ENCODE measurements at regions not wholly inside any gene's neighbourhood (a gene's known extent, or its start where the extent isn't known, plus 50 kb on each side); places are given as distances from the start of the nearest gene placed in this dataset.

- no peak for DNase-seq
Observed at GRCh38 chr5:7018198-7018597, 305.0 kb downstream of the TENT4A start.

- no peak for DNase-seq
Observed at GRCh38 chr5:7018601-7019000, 305.4 kb downstream of the TENT4A start.

DNA sequence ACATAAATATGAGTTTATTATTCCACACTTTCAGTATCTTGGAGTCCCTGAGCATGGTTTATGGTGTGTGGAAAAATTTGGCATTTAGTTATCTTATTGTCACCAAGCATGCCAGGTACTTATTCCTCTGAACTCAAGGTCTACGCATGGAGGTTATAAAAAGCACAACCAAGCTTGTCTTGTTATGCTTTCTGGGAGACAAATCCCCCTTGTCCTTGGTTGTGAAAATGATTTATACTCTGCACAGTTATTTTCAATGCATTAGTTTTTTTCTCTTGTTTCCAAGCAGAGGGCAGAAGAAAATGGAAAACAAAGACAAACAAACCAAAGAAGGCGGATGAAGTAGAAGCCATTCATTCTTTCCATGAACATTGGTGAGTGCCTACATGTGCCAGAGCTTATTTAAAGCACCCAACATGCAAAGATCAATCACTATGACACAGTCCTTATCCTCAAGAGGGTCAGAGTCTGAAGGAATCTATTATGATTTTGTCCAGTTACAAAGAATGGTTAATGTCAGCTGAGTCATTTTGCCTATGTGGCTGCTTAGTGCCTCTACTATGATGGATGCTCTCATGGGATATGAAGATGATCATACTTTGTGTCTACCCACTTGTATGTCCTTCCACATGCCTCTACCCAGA is 323.1 kb downstream of the TENT4A start:
- no peak for DNase-seq

DNA sequence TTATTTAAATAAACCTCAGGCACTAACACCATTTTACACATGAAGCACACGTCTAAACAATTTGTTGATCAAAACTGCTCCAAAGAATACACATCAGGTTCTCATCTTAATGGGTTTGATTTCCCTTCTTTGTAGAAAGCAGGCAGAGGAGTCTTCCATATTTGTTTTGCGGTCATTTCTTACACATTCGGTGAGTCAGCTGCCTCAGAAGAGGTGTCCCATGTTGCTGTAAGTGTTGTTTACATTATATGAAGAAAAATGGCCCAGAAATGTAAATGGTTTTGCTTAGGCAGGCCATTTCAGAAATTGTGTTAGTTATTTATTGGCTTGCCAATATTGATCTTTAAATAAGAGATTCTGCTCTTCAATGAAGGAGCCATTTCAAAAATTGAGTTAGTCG is 325.8 kb downstream of the TENT4A start:
- DNase-seq, result no peak

DNA sequence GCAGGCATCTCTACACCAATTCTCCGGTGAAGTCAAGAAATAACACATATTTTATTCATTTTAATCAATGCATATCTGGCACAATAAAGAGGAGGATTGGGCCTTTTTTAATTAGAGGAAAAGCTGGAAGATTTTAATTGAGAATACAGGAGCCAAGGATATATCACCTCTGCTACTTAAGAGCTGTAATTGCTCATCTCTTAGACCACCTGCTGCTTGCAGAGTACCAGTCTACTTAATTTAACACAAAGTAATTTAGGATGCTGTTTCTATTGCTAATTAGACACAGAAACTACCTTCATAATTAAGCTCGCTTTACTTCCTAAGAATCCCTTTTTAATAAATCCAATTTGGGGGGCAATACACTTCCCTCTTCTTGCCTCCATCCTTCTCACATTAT is 326.9 kb downstream of the TENT4A start:
- DNase-seq, result no peak

- DNase-seq, result no peak
Observed at GRCh38 chr5:7043797-7044196, 330.6 kb downstream of the TENT4A start.

DNA sequence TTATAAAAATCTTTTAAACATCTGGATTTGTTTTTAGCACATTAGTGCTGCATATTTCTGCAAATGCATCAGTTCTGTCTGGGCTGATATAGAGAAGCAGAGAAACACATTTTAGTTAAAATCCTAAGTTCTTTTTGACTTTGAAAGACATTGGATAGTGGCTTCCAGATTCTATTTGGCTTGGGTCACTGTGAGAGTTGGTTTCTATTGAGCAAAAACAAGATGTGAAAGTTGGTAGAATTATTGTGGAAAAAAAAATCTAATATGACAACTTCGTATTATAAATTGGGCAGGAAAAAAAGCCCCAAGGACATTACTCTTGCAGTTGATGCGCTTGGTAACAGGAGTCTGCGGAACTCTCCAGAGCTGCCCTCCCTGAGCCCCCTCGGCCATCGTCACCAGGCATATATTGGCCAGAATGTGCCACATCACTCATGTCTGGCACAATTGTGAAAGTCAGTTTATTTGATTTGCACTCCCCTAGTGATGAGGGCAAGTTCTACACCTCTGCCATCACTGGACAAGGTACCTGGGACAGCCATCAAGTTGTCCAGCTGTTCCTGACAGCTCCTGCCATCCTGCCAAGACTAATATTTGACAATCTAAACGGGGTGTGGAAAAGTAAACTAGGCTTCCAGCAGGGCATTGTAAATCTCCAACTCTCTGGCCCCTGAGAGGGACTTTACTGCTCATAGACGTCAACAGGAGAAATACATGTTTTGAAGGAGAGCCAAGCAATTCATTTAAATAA is 334.5 kb downstream of the TENT4A start:
- DNase-seq, result no peak

GRCh38 chr5:7050986-7051385 is 337.8 kb downstream of the TENT4A start:
- DNase-seq, result no peak

GRCh38 chr5:7053125-7053524 is 339.9 kb downstream of the TENT4A start:
- no peak for DNase-seq

DNA sequence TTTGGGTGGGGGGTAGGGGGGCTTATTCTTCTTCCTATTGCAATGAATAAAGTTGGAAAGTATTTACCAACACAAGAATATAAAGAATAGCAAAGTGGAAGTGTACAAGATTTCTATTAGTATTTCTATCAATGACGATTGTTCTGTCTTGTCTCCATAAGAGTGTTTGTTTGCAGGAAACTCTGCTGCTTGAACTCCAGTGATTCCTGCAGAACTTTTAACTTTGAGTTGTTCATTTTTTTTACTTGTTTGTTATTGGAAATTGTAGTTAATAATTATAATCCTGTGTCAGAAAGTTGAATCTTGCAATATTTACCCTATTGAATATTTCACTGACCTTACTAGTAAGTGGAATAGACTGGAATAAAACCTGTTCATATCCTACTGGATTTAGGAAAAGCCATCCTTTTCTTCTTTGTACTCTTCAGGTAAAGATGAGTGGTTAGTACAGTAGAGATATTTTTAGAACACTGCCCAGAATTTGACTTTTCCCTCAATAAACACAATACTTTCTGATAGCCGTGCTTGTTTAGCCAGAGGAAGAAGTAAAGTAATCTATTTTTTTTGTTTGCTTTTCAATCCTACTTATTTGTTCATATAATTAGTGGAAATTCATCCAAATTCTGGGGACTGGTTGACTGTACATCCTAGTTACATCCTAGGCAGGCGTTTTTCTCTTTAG is 340.4 kb downstream of the TENT4A start:
- DNase-seq, result no peak

DNA sequence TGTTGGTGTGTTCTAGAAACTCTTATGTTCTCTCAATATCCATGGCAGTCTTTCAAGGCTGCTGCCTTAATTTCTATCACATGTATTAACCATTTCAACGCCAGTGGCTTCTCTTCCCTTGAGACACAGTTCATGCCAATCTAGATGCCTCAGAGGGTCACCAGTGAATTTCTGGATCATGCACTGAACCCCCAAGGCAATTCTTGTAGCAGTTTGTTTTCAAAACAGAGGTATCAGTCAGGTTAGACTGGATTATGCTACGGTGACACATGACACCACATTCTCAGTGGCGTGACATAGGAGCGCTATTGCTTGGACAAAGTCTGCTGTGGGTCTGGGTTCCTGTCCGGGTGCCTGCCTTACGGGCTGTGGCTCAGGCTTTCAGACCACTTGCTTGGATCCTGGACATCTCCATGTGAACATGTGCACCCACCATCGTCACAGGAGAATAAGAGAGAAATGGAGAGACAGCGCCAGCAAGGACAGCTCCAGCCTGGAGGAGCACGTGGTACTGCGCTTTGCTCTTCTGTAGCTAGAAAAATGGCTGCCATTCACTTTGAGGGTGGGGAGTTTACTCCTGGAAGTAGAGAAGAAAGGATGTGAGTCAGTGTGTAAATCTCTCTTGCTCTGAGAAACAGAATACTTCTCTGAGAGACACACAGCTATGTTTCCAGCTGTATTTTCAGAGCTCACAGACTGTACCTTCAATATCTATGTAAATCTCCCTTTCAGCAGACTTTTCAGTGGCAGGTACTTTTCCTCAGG is 329.3 kb upstream of the ADCY2 start:
- DNase-seq, result no peak

GRCh38 chr5:7068156-7068555 is 327.8 kb upstream of the ADCY2 start:
- no peak for DNase-seq

DNA sequence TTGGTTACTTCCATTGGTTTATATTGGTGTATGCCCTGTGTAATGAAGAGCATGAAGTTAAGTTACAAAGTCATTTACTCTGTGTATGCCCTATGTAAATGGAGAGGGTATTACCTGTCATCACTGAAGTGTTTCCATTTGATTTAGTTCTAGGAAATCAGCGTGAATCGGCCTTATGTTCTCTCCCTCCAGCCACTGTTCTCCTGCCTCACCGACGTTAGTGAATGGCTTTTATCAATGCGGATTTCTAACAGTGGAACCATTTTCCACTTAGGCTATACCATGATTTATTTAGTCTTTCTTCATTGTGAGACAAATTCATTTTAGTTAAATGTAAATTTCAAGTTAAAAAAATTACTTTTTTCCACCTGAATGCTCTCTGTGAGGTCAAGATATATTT is 327.0 kb upstream of the ADCY2 start:
- no peak for DNase-seq

DNA sequence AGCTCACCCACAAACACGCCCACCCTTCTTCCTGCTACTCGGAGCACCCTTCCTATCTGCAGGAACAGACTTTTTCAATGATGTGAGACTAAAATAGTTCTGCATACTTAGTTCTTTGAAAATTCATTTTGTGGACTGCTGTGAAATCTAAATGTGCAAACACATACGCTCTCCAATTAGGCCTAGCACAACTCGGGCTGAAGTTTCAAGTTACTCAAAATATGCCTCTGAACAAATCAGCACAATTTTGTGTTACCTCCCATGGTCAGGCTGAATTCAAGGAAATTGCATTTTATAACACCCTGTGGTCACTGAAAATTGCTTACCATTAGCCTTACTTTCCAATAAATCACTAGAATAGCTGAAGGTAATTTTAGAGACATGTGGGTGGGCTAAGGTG is 323.8 kb upstream of the ADCY2 start:
- no peak for DNase-seq

GRCh38 chr5:7073666-7074065 is 322.3 kb upstream of the ADCY2 start:
- no peak for DNase-seq

- no peak for DNase-seq
Observed at GRCh38 chr5:7074176-7074575, 321.8 kb upstream of the ADCY2 start.

GRCh38 chr5:7075470-7075869 is 320.5 kb upstream of the ADCY2 start:
- DNase-seq, result no peak

- no peak for DNase-seq
Observed at GRCh38 chr5:7078101-7078500, 317.8 kb upstream of the ADCY2 start.

GRCh38 chr5:7078901-7079300 is 317.0 kb upstream of the ADCY2 start:
- no peak for DNase-seq

GRCh38 chr5:7080501-7080900 is 315.4 kb upstream of the ADCY2 start:
- DNase-seq, result no peak

DNA sequence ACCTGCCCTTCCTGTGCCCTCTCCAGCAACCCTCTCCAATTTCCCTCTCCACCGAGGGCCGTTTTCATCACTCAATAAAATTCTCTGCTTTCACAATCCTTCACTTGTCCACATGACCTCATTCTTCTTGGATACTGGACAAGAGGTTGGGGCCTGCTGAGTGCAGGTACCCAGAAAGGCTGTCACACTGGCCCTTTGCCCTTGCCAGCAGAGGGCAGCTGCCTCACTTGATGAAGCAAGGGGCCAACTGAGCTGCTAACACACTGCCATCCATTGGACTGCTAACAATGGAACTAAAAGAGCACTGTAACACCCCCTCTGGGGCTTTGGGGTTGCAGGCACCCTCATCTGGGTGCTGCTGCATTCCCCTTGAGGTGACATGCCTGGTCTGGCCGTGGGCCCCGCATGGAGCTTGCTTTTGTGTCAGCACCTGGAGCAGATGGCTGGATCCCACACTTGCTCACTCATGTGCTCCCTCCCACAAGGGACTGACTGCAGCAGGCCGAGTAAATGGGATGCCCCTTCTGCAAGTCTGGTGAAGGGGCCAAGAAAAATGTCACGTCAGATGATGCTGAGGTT is 308.1 kb upstream of the ADCY2 start:
- no peak for DNase-seq

DNA sequence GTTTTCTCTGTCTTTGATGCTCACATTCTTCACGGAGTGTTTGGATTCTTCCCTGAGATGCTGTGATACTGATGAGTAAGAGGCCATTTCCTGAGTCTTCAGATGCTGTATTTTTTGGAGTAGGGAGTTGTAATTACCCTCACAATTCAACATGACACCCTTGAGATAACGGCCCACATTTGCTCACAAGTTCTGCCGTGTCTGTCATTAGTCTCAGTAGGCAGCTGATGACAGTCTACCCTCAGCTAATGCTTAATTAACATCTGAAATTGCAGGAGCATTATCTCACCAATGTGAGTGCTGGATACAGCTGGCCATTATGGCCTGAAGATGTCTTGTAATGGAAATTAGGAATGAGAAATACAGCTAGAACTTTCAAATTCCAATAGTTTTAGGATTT is 307.1 kb upstream of the ADCY2 start:
- no peak for DNase-seq

DNA sequence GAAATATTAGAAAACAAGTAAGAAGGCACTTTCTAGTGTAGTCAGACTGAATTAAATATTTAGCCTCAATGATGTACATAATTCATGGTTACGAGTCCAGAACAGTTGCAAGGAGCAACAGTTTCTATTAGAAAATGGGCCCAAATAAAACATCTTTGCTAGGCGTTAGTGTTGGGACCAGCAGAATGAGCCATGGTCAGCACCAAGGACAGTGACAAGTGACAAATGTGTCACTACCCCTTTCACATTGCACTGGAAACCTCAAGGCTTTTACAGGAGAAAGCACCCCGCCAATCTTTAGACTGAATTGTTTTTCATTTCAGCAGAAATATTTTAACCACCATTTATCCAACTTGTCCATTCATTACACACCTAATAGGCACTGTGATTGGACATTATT is 301.3 kb upstream of the ADCY2 start:
- DNase-seq, result no peak

Data from fibroblast of skin of right quadriceps (primary cell).